ENCODE measurements at regions not wholly inside any gene's neighbourhood (a gene's known extent, or its start where the extent isn't known, plus 50 kb on each side); places are given as distances from the start of the nearest gene placed in this dataset.

GRCh38 chr6:92827104-92827503 lies 592.3 kb downstream of the EPHA7 start (continued):
- TF ChIP-seq CHD7 (IDR thresholded peaks at IDR 0.05; ENCODE audit: insufficient replicate concordance, low read length) (no peak), ATF2 (IDR thresholded peaks at IDR 0.05; ENCODE audit: low read length) (no peak), PHF8 (conservative IDR thresholded peaks at IDR 0.05; ENCODE audit: low read depth, low read length) (no peak), HDAC6 (IDR thresholded peaks at IDR 0.05; ENCODE audit: low read depth, low read length) (no peak), SP1 (IDR thresholded peaks at IDR 0.05; ENCODE audit: low read depth, low read length) (no peak), MAFK (IDR thresholded peaks at IDR 0.05; ENCODE audit: low read depth, low read length) (no peak), CHD2 (IDR thresholded peaks at IDR 0.05; ENCODE audit: low read length) (no peak), GTF2F1 (IDR thresholded peaks at IDR 0.05; ENCODE audit: borderline replicate concordance, low read depth, low read length) (no peak), NANOG (IDR thresholded peaks at IDR 0.05; ENCODE audit: insufficient read depth, low read depth, low read length, poor library complexity, severe bottlenecking) (no peak), MAX (IDR thresholded peaks at IDR 0.05) (no peak), TEAD4 (IDR thresholded peaks at IDR 0.05; ENCODE audit: low read depth, low read length) (no peak)

All from H1 (cell line).